ENCODE measurements at regions not wholly inside any gene's neighbourhood (a gene's known extent, or its start where the extent isn't known, plus 50 kb on each side); places are given as distances from the start of the nearest gene placed in this dataset.

- DNase-seq = no peak
Observed at GRCh38 chr20:12305188-12305950, 387.7 kb downstream of the BTBD3 start.

DNA sequence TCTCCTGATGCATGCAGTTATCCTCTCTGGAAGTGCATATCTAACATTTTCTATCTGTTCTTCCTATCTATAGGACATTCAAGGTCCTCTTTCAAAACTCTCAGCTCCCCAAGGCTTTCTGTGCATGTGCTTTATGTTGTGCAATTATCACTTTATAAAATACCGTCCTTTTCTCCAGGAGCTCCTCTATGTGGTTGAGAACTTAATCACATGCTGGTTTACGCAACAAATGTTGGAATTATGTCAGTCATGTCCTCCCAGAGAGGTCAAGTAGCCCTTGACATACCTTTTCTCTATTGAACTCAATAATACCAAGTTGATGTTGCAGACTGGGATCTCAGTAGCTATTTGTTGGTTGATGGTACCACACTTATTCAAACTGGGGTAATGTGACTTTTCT lies 388.4 kb downstream of the BTBD3 start:
- no peak for DNase-seq

- no peak for DNase-seq
Observed at GRCh38 chr20:12311094-12311865, 393.6 kb downstream of the BTBD3 start.

DNA sequence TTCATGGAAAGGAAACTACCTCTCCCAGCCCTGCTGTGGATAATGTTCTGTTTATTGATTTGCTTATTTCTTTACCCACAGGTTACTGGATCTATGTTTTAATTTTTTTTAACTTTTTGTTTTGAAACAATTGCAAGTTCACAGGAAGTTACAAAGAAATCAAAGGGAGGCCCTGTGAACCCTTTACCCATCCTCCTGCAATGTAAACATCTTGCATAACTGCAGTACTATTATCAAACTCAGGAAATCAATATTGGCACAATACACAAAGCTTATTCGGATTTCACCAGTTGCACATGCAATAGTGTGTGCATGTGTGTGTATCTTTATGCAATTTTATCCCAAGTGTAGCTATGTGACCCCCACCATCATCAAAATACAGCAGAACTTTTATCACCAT lies 398.0 kb downstream of the BTBD3 start:
- DNase-seq = no peak

DNA sequence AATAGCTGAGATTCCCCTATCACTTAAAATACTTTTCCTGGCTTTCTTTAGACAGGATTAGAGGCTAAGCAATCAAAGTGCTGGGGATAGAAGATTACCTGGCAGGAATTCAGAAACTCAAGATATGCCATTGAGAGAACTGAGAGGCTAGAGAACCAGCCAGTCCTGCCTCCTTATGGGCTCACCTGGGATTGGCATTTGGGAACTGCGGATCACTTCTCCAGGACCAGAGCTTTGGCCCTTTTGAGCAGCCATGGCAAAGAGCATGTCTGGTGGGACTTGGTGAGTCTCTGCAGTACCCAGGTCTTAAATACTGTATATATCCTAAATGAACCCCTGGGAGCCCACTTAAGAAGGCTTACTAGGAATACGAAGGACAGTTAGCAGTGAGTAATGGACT lies 399.1 kb downstream of the BTBD3 start:
- DNase-seq = no peak

- no peak for DNase-seq
Observed at GRCh38 chr20:12317433-12317832, 399.7 kb downstream of the BTBD3 start.

- DNase-seq = no peak
Observed at GRCh38 chr20:12318043-12318442, 400.4 kb downstream of the BTBD3 start.

- DNase-seq = no peak
Observed at GRCh38 chr20:12321736-12322135, 404.0 kb downstream of the BTBD3 start.

- no peak for DNase-seq
Observed at GRCh38 chr20:12327205-12327604, 409.5 kb downstream of the BTBD3 start.

DNA sequence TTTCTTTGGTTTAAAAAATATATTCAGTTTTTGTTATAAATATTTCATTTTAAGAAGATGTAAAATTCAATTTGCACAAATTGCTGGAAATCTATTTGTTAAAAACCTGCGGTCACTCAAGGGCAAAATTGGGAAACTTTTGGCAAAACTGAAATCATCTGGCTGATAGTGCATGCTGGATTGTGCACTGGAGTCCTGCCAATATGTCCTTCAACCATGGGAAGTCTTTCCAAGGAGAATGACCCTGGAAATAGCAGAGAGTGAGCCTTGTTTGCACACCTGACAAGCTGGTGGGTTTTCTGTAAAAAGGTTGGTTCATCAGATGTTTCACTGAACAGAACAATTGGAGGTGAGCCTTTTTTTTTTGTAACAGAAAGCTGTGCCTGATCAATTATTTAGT lies 413.5 kb downstream of the BTBD3 start:
- DNase-seq = no peak

- DNase-seq = no peak
Observed at GRCh38 chr20:12337601-12338000, 419.9 kb downstream of the BTBD3 start.

- DNase-seq = no peak
Observed at GRCh38 chr20:12345978-12346377, 428.3 kb downstream of the BTBD3 start.

- no peak for DNase-seq
Observed at GRCh38 chr20:12353842-12354241, 436.1 kb downstream of the BTBD3 start.

GRCh38 chr20:12354725-12355124 lies 437.0 kb downstream of the BTBD3 start:
- DNase-seq = no peak

DNA sequence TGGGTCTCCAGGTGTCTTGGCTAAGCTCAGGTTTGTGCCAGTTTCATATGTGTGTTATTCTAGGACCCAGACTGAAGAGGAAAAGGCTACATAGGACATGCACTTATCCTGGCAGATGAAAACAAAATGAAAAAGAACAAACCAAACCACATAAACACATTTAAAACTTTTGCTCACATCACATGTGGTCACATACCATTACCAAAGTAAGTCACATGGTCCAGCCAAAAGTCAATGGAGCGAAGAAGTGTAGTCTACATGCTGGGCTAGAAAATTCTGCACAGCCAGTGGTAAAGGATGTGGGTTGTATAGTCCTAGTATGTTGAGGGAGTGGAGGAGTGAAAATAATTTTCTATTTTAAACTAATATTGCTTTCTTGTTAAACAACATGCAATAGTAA lies 437.5 kb downstream of the BTBD3 start:
- DNase-seq = no peak

- DNase-seq = no peak
Observed at GRCh38 chr20:12358006-12358654, 440.4 kb downstream of the BTBD3 start.

DNA sequence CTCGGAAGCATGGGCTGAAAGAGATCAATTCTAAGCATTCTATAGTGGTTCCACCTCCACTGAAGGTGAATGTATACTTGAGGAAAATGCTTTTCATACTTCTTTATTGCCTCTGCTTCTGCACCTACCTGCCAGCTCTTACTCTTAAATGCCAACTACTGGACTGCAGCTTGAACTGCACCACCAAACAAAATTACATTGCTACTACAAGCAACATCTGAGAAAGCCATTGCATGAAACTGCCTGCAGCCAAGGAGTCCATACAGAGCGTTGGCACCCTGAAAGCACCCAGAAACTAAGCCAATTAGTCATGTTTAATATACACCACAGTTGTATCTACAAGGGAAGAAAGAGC lies 440.9 kb downstream of the BTBD3 start:
- no peak for DNase-seq

DNA sequence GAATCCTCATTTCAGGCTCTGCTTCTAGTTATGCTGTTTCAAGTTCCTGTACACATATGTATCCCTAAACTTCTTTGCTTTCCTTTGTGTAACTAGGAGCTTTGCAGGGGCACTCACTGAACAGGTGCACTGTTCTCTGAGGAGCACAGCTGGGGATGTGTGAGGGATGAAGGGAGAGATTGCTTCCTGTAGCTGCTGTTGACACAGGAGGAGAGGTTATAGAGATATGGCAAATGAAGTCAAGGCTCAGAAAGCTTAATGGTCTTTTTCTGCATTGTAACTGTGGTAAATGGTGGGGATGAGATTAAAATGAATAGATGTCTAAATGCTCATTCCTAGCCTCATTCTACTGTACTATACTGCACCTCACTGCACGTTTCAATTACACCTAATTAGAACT lies 454.3 kb downstream of the BTBD3 start:
- no peak for DNase-seq

GRCh38 chr20:12372557-12372956 lies 454.9 kb downstream of the BTBD3 start:
- DNase-seq = no peak

DNA sequence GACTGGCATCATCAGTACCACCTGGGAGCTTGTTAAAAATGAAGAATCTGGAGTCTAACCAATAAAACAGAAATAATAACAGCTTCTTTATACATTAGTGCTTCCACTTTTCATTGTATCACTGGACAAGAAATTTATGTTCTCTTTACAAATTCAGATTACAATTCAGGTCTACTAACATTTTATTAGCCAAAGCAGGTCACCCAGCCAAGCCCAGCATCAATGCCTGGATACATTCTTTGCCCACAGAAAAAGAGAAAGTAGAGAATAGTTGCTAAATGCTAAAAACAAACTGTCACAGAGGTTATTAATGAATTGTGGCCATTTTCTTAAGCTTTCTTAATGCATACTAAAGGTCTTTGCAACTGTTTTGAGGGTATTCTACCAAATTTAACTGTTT lies 458.3 kb downstream of the BTBD3 start:
- no peak for DNase-seq

DNA sequence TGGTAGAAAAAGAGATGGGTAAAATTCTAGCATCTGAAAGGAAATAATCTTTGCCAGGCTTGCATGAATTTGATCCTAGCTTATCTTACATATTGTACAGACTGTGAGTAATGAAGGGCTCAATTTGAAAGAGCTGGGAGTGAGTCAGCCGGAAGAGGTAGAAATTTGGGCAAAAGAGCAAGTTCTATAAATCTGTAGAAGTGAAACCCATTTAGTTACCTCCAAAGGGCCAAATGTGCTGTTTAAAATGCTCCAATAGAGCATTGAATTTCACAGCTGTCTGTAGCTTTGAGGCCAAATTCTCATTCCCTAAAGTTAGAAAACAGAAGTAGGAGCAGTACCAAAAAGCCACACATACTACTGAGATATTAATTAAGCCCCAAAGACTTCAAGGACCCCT lies 466.1 kb downstream of the BTBD3 start:
- DNase-seq = no peak

GRCh38 chr20:12386821-12387220 lies 469.1 kb downstream of the BTBD3 start:
- no peak for DNase-seq

- DNase-seq = no peak
Observed at GRCh38 chr20:12391099-12391498, 473.4 kb downstream of the BTBD3 start.

DNA sequence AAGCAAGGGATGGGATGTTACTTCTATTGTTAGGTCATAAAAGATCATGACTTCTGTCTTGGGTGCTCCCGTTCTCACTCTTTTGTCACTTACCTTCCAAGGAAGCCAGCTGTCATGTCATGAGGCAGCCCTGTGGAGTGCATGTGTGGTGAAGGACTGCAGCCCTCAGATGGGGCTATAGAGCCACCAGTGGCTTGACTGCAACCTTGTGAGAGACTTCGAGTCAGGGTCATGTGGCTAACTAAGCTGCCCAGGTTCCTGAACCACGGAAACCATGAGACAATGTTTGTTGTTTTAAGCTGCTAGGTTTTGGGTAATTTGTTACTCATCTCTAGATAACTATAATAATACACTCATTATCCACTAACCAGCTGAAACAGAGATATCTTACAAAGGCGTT lies 477.1 kb downstream of the BTBD3 start:
- no peak for DNase-seq
